H9 (cell line): ENCODE measurements at regions not wholly inside any gene's neighbourhood (a gene's known extent, or its start where the extent isn't known, plus 50 kb on each side); places are given as distances from the start of the nearest gene placed in this dataset.

Source experiments
- DNase-seq: peaks from one replicate; pipeline ENCODE4 v3.0.0-alpha.2; 2017
- H2AFZ ChIP-seq: one replicate; pipeline ENCODE4 v1.6.1; 2013; ENCODE audit warnings: mild to moderate bottlenecking, low read length, control low read depth, moderate library complexity
- H2AK5ac ChIP-seq: 2 replicates; pipeline ENCODE4 v1.6.1; 2013; ENCODE audit warnings: low read length, control low read depth, mixed read lengths; ENCODE audit not compliant: insufficient read length
- H2BK120ac ChIP-seq: one replicate; pipeline ENCODE4 v1.6.1; 2013; ENCODE audit warnings: low read depth, mild to moderate bottlenecking, low read length, control low read depth, inconsistent platforms; ENCODE audit not compliant: poor library complexity, severe bottlenecking
- H2BK12ac ChIP-seq: 2 replicates; pipeline ENCODE4 v1.6.1; 2013; ENCODE audit warnings: low read length, control low read depth, mixed read lengths, low read depth; ENCODE audit not compliant: insufficient read length
- H2BK15ac ChIP-seq: 2 replicates; pipeline ENCODE4 v1.6.1; 2013; ENCODE audit warnings: low read depth, low read length, control low read depth
- H2BK20ac ChIP-seq: one replicate; pipeline ENCODE4 v1.6.1; 2013; ENCODE audit warnings: low read depth, mild to moderate bottlenecking, low read length, control low read depth, inconsistent platforms; ENCODE audit not compliant: poor library complexity, severe bottlenecking
- H2BK5ac ChIP-seq: 2 replicates; pipeline ENCODE4 v1.6.1; 2013; ENCODE audit warnings: low read length, control low read depth, mixed read lengths; ENCODE audit not compliant: insufficient read length
- H3K14ac ChIP-seq: 2 replicates; pipeline ENCODE4 v1.6.1; 2013; ENCODE audit warnings: low read length, control low read depth; ENCODE audit not compliant: insufficient read depth
- H3K18ac ChIP-seq: 2 replicates; pipeline ENCODE4 v1.6.1; 2013; ENCODE audit warnings: low read depth, mild to moderate bottlenecking, mixed read lengths, low read length, control low read depth; ENCODE audit not compliant: insufficient read length
- H3K23ac ChIP-seq: 2 replicates; pipeline ENCODE4 v1.6.1; 2013; ENCODE audit warnings: low read length, control low read depth, mixed read lengths, low read depth; ENCODE audit not compliant: insufficient read length
- H3K23me2 ChIP-seq: 2 replicates; pipeline ENCODE4 v1.6.1; 2013; ENCODE audit warnings: low read depth, mild to moderate bottlenecking, mixed read lengths, low read length, control low read depth; ENCODE audit not compliant: insufficient read length, poor library complexity, severe bottlenecking
- H3K27ac ChIP-seq: 2 replicates; pipeline ENCODE4 v1.5.1; 2013; ENCODE audit warnings: low read length, control low read depth, mixed read lengths, low read depth; ENCODE audit not compliant: insufficient read length
- H3K27me3 ChIP-seq: 2 replicates; pipeline ENCODE4 v1.6.1; 2013; ENCODE audit warnings: low read length, control low read depth, inconsistent platforms; ENCODE audit not compliant: insufficient read depth
- H3K4ac ChIP-seq: 2 replicates; pipeline ENCODE4 v1.6.1; 2013; ENCODE audit warnings: low read depth, mild to moderate bottlenecking, control low read depth, inconsistent platforms, low read length, moderate library complexity
- H3K4me1 ChIP-seq: 2 replicates; pipeline ENCODE4 v1.6.1; 2013; ENCODE audit warnings: low read length, control low read depth, inconsistent platforms; ENCODE audit not compliant: insufficient read depth
- H3K4me2 ChIP-seq: 2 replicates; pipeline ENCODE4 v1.6.1; 2013; ENCODE audit warnings: low read length, control low read depth, mixed read lengths; ENCODE audit not compliant: insufficient read length, insufficient read depth
- H3K56ac ChIP-seq: 2 replicates; pipeline ENCODE4 v1.6.1; 2013; ENCODE audit warnings: low read depth, mild to moderate bottlenecking, mixed read lengths, low read length, control low read depth; ENCODE audit not compliant: insufficient read length
- H3K79me1 ChIP-seq: 2 replicates; pipeline ENCODE4 v1.6.1; 2013; ENCODE audit warnings: low read depth, mild to moderate bottlenecking, moderate library complexity, low read length, control low read depth, inconsistent platforms; ENCODE audit not compliant: insufficient read depth, poor library complexity, severe bottlenecking
- H3K79me2 ChIP-seq: 2 replicates; pipeline ENCODE4 v1.6.1; 2013; ENCODE audit warnings: low read length, control low read depth, inconsistent platforms; ENCODE audit not compliant: insufficient read depth
- H3K9ac ChIP-seq: 2 replicates; pipeline ENCODE4 v1.6.1; 2013; ENCODE audit warnings: low read length, control low read depth, mixed read lengths; ENCODE audit not compliant: insufficient read length; ENCODE audit errors: extremely low read depth
- H3K9me3 ChIP-seq: one replicate; pipeline ENCODE4 v1.6.1; 2013; ENCODE audit warnings: low read depth, low read length, inconsistent platforms; ENCODE audit not compliant: control insufficient read depth
- H3T11ph ChIP-seq: one replicate; pipeline ENCODE4 v1.6.1; 2013; ENCODE audit warnings: mild to moderate bottlenecking, low read length, control low read depth, inconsistent platforms
- H4K20me1 ChIP-seq: one replicate; pipeline ENCODE4 v1.6.1; 2013; ENCODE audit not compliant: control insufficient read depth, insufficient read length, insufficient read depth
- H4K5ac ChIP-seq: 2 replicates; pipeline ENCODE4 v1.6.1; 2013; ENCODE audit warnings: low read depth, mild to moderate bottlenecking, mixed read lengths, low read length, control low read depth; ENCODE audit not compliant: insufficient read length
- H4K8ac ChIP-seq: replicated peaks from 2 replicates; pipeline ENCODE4 v1.6.1; 2013; ENCODE audit warnings: low read length, control low read depth, mixed read lengths, low read depth; ENCODE audit not compliant: insufficient read length
- H4K91ac ChIP-seq: 2 replicates; pipeline ENCODE4 v1.6.1; 2013; ENCODE audit warnings: low read depth, mild to moderate bottlenecking, moderate library complexity, mixed read lengths, low read length, control low read depth; ENCODE audit not compliant: insufficient read length
- H3K27ac Mint-ChIP-seq, 3 experiments: 2 replicates in 2 of 3; 3 replicates in 1 of 3; pipeline ENCODE4 v1.8.0; 2020 to 2021; ENCODE audit warnings: mixed read lengths in 3 of 3, mild to moderate bottlenecking in 1 of 3, moderate library complexity in 1 of 3
- H3K27me3 Mint-ChIP-seq: 2 replicates; pipeline ENCODE4 v1.8.0; 2021; ENCODE audit warnings: low read depth, mild to moderate bottlenecking, moderate library complexity, mixed read lengths
- H3K36me3 Mint-ChIP-seq, 3 experiments: 2 replicates in 2 of 3; 3 replicates in 1 of 3; pipeline ENCODE4 v1.8.0; 2020 to 2021; ENCODE audit warnings: low read depth in 3 of 3, mixed read lengths in 3 of 3; ENCODE audit not compliant: insufficient read depth in 1 of 3
- H3K4me1 Mint-ChIP-seq, 2 experiments: 2 replicates each; pipeline ENCODE4 v1.8.0; 2020; ENCODE audit warnings: mixed read lengths in 2 of 2
- H3K4me3 Mint-ChIP-seq, 2 experiments: 2 replicates in 1 of 2; 3 replicates in 1 of 2; pipeline ENCODE4 v1.8.0; 2020 to 2021; ENCODE audit warnings: mild to moderate bottlenecking in 2 of 2, mixed read lengths in 2 of 2, moderate library complexity in 1 of 2
- H3K9me3 Mint-ChIP-seq, 2 experiments: 2 replicates in 1 of 2; 3 replicates in 1 of 2; pipeline ENCODE4 v1.8.0; 2020; ENCODE audit warnings: mild to moderate bottlenecking in 2 of 2, mixed read lengths in 2 of 2, moderate library complexity in 1 of 2
- CTCF ChIP-seq: fragments of 200-600 bp; sonication (generic); conservative IDR thresholded peaks from 3 replicates; pipeline ENCODE4 v1.8.0; 2021; ENCODE audit warnings: antibody characterized with exemption, mild to moderate bottlenecking
- WGBS: extraction: QIAGEN DNeasy Blood & Tissue Kit; methylation state at CpG from one replicate; pipeline ENCODE4 v1.1.7; 2013; ENCODE audit warnings: missing lambda C conversion rate, low lambda C conversion rate, mixed read lengths; ENCODE audit not compliant: insufficient read length; ENCODE audit errors: extremely low coverage; 5-methylcytosine and 5-hydroxymethylcytosine counted together

GRCh38 chr3:154025007-154025406 lies 96.2 kb upstream of the ARHGEF26 start:
- H2BK20ac ChIP-seq, result no peak overlapping the region
- Mint-ChIP-seq H3K9me3 (no peaks in the 10 kb centered on the region), H3K27ac (no peak overlapping the region), H3K4me3 (no peak overlapping the region), H3K27me3 (no peaks in the 10 kb centered on the region), H3K4me1 (no peaks in the 10 kb centered on the region), H3K36me3 (no peaks in the 10 kb centered on the region)
- H3K4ac ChIP-seq, result no peak overlapping the region
- TF ChIP-seq CTCF, result no peak
- H3K9me3 ChIP-seq, result no peaks in the 10 kb centered on the region
- H4K8ac ChIP-seq, result no peak overlapping the region
- no peak overlapping the region for H2BK12ac ChIP-seq
- no peaks in the 10 kb centered on the region for H4K20me1 ChIP-seq
- H3K4me1 ChIP-seq, result no peaks in the 10 kb centered on the region; the same call in 1 of the 2 replicates
- H4K5ac ChIP-seq, result no peak overlapping the region
- no peak overlapping the region for H2AFZ ChIP-seq
- H2BK5ac ChIP-seq, result no peak overlapping the region
- no peak overlapping the region for H2BK15ac ChIP-seq
- H3K79me1 ChIP-seq, result no peaks in the 10 kb centered on the region
- WGBS, result no CpG with 5 or more reads among the region's 2 CpGs
- H4K91ac ChIP-seq, result no peak overlapping the region
- no peak overlapping the region for H3K14ac ChIP-seq
- no peak overlapping the region for H3T11ph ChIP-seq
- no peaks in the 10 kb centered on the region for H3K79me2 ChIP-seq
- H3K27ac ChIP-seq, result no peak overlapping the region
- H3K4me2 ChIP-seq, result no peak overlapping the region
- H3K56ac ChIP-seq, result no peak overlapping the region
- no peak overlapping the region for H3K23ac ChIP-seq
- DNase-seq, result no peak
- no peak overlapping the region for H3K18ac ChIP-seq
- no peak overlapping the region for H2AK5ac ChIP-seq
- H2BK120ac ChIP-seq, result no peak overlapping the region
- H3K27me3 ChIP-seq, result no peaks in the 10 kb centered on the region
- no peaks in the 10 kb centered on the region for H3K23me2 ChIP-seq
- H3K9ac ChIP-seq, result no peak overlapping the region
